Stimulated activated CD4-positive, alpha-beta T cell treated with anti-CD3 and anti-CD28 coated beads, Interleukin-4, amount 100 ng/mL, for 1 hour (primary cell): ENCODE measurements at regions not wholly inside any gene's neighbourhood (a gene's known extent, or its start where the extent isn't known, plus 50 kb on each side); places are given as distances from the start of the nearest gene placed in this dataset.

Source experiments
- DNase-seq: peaks from one replicate; pipeline ENCODE4 v3.0.0-alpha.2; 2020

GRCh38 chr7:155203059-155203881, 94.4 kb upstream of the INSIG1 start:
- no peak for DNase-seq

- DNase-seq, result no peak
Observed at GRCh38 chr7:155203882-155204691, 93.6 kb upstream of the INSIG1 start.

- DNase-seq, result no peak
Observed at GRCh38 chr7:155204744-155205367, 92.8 kb upstream of the INSIG1 start.

GRCh38 chr7:155205368-155206317, 92.0 kb upstream of the INSIG1 start:
- peak; percentile 91 for DNase-seq

- peak; percentile 72 for DNase-seq
Observed at GRCh38 chr7:155206318-155207020, 91.2 kb upstream of the INSIG1 start.

GRCh38 chr7:155207326-155208002, 90.2 kb upstream of the INSIG1 start:
- no peak for DNase-seq

GRCh38 chr7:155208681-155209477, 88.8 kb upstream of the INSIG1 start:
- no peak for DNase-seq

- no peak for DNase-seq
Observed at GRCh38 chr7:155209478-155210319, 88.0 kb upstream of the INSIG1 start.

GRCh38 chr7:155210356-155210755, 87.3 kb upstream of the INSIG1 start:
- no peak for DNase-seq

- no peak for DNase-seq
Observed at GRCh38 chr7:155211173-155211572, 86.5 kb upstream of the INSIG1 start.

GRCh38 chr7:155211761-155212160, 85.9 kb upstream of the INSIG1 start:
- DNase-seq, result no peak

- no peak for DNase-seq
Observed at GRCh38 chr7:155212301-155213015, 85.2 kb upstream of the INSIG1 start.

- DNase-seq, result no peak
Observed at GRCh38 chr7:155213385-155213784, 84.3 kb upstream of the INSIG1 start.

- DNase-seq, result no peak
Observed at GRCh38 chr7:155213955-155214740, 83.5 kb upstream of the INSIG1 start.

GRCh38 chr7:155215576-155216325, 81.9 kb upstream of the INSIG1 start:
- no peak for DNase-seq

- DNase-seq, result no peak
Observed at GRCh38 chr7:155216475-155217272, 81.0 kb upstream of the INSIG1 start.
